HepG2 (cell line): ENCODE measurements at regions not wholly inside any gene's neighbourhood (a gene's known extent, or its start where the extent isn't known, plus 50 kb on each side); places are given as distances from the start of the nearest gene placed in this dataset.

Experiments
- ATAC-seq: fragments of 200-7000 bp; cut with Tn5 transposase; 3 replicates; pipeline ENCODE4 v1.9.1; 2020; ENCODE audit warnings: mild to moderate bottlenecking, moderate library complexity
- BruUV-seq: library from RNA; stranded (reverse); fragments of 400-500 nt; replicated peaks from 2 replicates; lab custom pipeline; 2021; lab: Mats Ljungman, UMichigan
- CTCF ChIA-PET: fragments of 300-600 bp; formaldehyde crosslinking; extraction: SDS; loops from one replicate; lab custom pipeline; 2021; ENCODE audit warnings: low total read pairs, inconsistent platforms, low intra/inter-chr PET ratio; lab: Yijun Ruan, JAX
- POLR2A ChIA-PET: fragments of 350-600 bp; sonication (Branson Sonifier 250); formaldehyde crosslinking; loops from one replicate; lab custom pipeline; 2020; ENCODE audit warnings: antibody characterized with exemption, inconsistent platforms; lab: Yijun Ruan, JAX
- DNase-seq: peaks from one replicate; pipeline ENCODE4 v3.0.0-alpha.2; 2015; ENCODE audit warnings: low spot score
- FAIRE-seq: peaks from 3 replicates; lab custom pipeline; 2011; peaks lifted over from hg19 to GRCh38; lab: Jason Lieb, UNC
- H2AFZ ChIP-seq: one replicate; pipeline ENCODE4 v1.6.1; 2011; ENCODE audit warnings: low read length, inconsistent platforms
- H3K27ac ChIP-seq: fragments of 300-600 bp; 3 replicates; pipeline ENCODE4 v1.8.0; 2011; ENCODE audit warnings: mixed run types, mild to moderate bottlenecking, mixed read lengths, low read length, inconsistent platforms; ENCODE audit not compliant: insufficient read depth; ENCODE audit errors: extremely low read length
- H3K27me3 ChIP-seq, 2 experiments: fragments of 200-600 bp in 1 of 2; 2 replicates in 1 of 2; 3 replicates in 1 of 2; pipeline versions ENCODE4 v1.6.0 to v1.8.0; 2011; ENCODE audit warnings: low read length in 2 of 2, mild to moderate bottlenecking in 2 of 2, moderate library complexity in 2 of 2, inconsistent platforms in 1 of 2; ENCODE audit not compliant: insufficient read depth in 2 of 2, control insufficient read depth in 1 of 2
- H3K36me3 ChIP-seq, 2 experiments: fragments of 200-600 bp in 1 of 2; replicated peaks in 1 of 2; 2 replicates in 1 of 2; 3 replicates in 1 of 2; pipeline versions ENCODE4 v1.5.1 to v1.8.0; 2011; ENCODE audit warnings: low read length in 2 of 2, inconsistent platforms in 1 of 2; ENCODE audit not compliant: insufficient read depth in 2 of 2, control insufficient read depth in 1 of 2
- H3K4me1 ChIP-seq: 2 replicates; pipeline ENCODE4 v1.5.1; 2012; ENCODE audit warnings: low read length, inconsistent platforms; ENCODE audit not compliant: insufficient read depth
- H3K4me2 ChIP-seq: 2 replicates; pipeline ENCODE4 v1.6.0; 2011; ENCODE audit warnings: low read depth, low read length, inconsistent platforms
- H3K4me3 ChIP-seq, 3 experiments: fragments of 200-600 bp in 1 of 3; sonication (generic), shearing (Covaris generic) in 1 of 3; replicated peaks in 1 of 3; 2 replicates each; pipeline ENCODE4 v1.5.1; 2011 to 2016; ENCODE audit warnings: low read length in 3 of 3, inconsistent platforms in 2 of 3, low read depth in 2 of 3, mild to moderate bottlenecking in 2 of 3, control low read depth in 1 of 3, mixed read lengths in 1 of 3; ENCODE audit not compliant: insufficient read depth in 1 of 3
- H3K79me2 ChIP-seq: one replicate; pipeline ENCODE4 v1.6.1; 2011; ENCODE audit warnings: low read length, inconsistent platforms; ENCODE audit not compliant: insufficient read depth
- H3K9ac ChIP-seq: 2 replicates; pipeline ENCODE4 v1.6.0; 2011; ENCODE audit warnings: mild to moderate bottlenecking, low read depth, low read length, inconsistent platforms; ENCODE audit not compliant: insufficient read depth
- H3K9me3 ChIP-seq: 2 replicates; pipeline ENCODE4 v1.5.1; 2012; ENCODE audit warnings: mild to moderate bottlenecking, low read length
- H4K20me1 ChIP-seq: 2 replicates; pipeline ENCODE4 v1.6.0; 2011; ENCODE audit warnings: inconsistent platforms, mild to moderate bottlenecking, low read length, moderate library complexity; ENCODE audit not compliant: insufficient read depth
- BHLHE40 ChIP-seq: IDR thresholded peaks from 2 replicates; pipeline ENCODE4 v1.6.1; 2011; ENCODE audit warnings: low read length, improper control_type of control experiment
- CBFB ChIP-seq: sonication (generic); formaldehyde crosslinking; IDR thresholded peaks from 2 replicates; pipeline ENCODE4 v1.4.0; 2020; ENCODE audit warnings: missing genetic modification reagents
- FOSL2 ChIP-seq: sonication (generic); formaldehyde crosslinking; IDR thresholded peaks from 2 replicates; pipeline ENCODE4 v1.4.0; 2020; ENCODE audit warnings: missing genetic modification reagents
- SRSF4 ChIP-seq: fragments of 200-400 bp; formaldehyde crosslinking; IDR thresholded peaks from one replicate; pipeline ENCODE4 v1.6.1; 2018; ENCODE audit warnings: mild to moderate bottlenecking, low read depth, low read length, moderate library complexity; ENCODE audit not compliant: poor library complexity, severe bottlenecking
- TBX3 ChIP-seq: fragments of 450-650 bp; IDR thresholded peaks from 2 replicates; pipeline ENCODE4 v1.6.1; 2017; ENCODE audit warnings: antibody characterized with exemption, mild to moderate bottlenecking, inconsistent platforms, borderline replicate concordance
- ZNF530 ChIP-seq: sonication (generic); formaldehyde crosslinking; IDR thresholded peaks from 2 replicates; pipeline ENCODE4 v1.5.0; 2020; ENCODE audit warnings: low read depth, mild to moderate bottlenecking, missing genetic modification reagents
- WGBS: methylation state at CpG from one replicate; pipeline ENCODE4 v1.1.6; 2017; ENCODE audit warnings: low lambda C conversion rate; 5-methylcytosine and 5-hydroxymethylcytosine counted together
- in situ Hi-C: cut with HindIII; loops from 2 replicates; pipeline ENCODE4 v1.10.0; 2017; ENCODE audit warnings: low pct_unique_long_range_greater_than_20kb; ENCODE audit not compliant: extremely low pct_ligation_motif_present
- intact Hi-C: fragments of 100-400 bp; cut with micrococcal nuclease; formaldehyde crosslinking; loops from one replicate; pipeline ENCODE4 v1.10.0; 2022; ENCODE audit not compliant: unreplicated experiment
- TF ChIP-seq, protein P1 (sequence below): IDR thresholded peaks from 2 replicates; pipeline ENCODE4 v1.4.0; 2020; ENCODE audit warnings: mild to moderate bottlenecking, missing genetic modification reagents
- TF ChIP-seq, protein P2 (sequence below): sonication (generic); formaldehyde crosslinking; IDR thresholded peaks from 2 replicates; pipeline ENCODE4 v1.9.0; 2022; ENCODE audit warnings: low read depth, missing genetic modification reagents

- Histone ChIP-seq H4K20me1 (no peaks in the 10 kb centered on the region), H2AFZ (no peak overlapping the region), H3K4me1 (0 out of 2 replicates have a peak, but pooled peaks cover 5% of the 10 kb centered on the region), H3K79me2 (no peaks in the 10 kb centered on the region), H3K9me3 (no peaks in the 10 kb centered on the region), H3K4me2 (no peak overlapping the region), H3K36me3 (peaks cover 0 to 1% of the 10 kb centered on the region in 2 experiments; a peak in 1 of 5 replicates), H3K4me3 (no peak overlapping the region), H3K27me3 (no peaks in the 10 kb centered on the region), H3K9ac (no peak overlapping the region), H3K27ac (no peak overlapping the region)
- intact Hi-C loops, result no loop called here
- 42% methylated on average over 3 of the region's 3 CpGs for WGBS
- TF ChIP-seq ZNF530 (no peak), BHLHE40 (peak; percentile 67; the same call in 1 of the 2 replicates), TBX3 (peak; percentile 27; the same call in 1 of the 2 replicates), SRSF4 (no peak), CBFB (CRISPR knock-in tag) (no peak), FOSL2 (peak; percentile 34; the same call in 1 of the 2 replicates)
- TF ChIP-seq, protein P1, sequence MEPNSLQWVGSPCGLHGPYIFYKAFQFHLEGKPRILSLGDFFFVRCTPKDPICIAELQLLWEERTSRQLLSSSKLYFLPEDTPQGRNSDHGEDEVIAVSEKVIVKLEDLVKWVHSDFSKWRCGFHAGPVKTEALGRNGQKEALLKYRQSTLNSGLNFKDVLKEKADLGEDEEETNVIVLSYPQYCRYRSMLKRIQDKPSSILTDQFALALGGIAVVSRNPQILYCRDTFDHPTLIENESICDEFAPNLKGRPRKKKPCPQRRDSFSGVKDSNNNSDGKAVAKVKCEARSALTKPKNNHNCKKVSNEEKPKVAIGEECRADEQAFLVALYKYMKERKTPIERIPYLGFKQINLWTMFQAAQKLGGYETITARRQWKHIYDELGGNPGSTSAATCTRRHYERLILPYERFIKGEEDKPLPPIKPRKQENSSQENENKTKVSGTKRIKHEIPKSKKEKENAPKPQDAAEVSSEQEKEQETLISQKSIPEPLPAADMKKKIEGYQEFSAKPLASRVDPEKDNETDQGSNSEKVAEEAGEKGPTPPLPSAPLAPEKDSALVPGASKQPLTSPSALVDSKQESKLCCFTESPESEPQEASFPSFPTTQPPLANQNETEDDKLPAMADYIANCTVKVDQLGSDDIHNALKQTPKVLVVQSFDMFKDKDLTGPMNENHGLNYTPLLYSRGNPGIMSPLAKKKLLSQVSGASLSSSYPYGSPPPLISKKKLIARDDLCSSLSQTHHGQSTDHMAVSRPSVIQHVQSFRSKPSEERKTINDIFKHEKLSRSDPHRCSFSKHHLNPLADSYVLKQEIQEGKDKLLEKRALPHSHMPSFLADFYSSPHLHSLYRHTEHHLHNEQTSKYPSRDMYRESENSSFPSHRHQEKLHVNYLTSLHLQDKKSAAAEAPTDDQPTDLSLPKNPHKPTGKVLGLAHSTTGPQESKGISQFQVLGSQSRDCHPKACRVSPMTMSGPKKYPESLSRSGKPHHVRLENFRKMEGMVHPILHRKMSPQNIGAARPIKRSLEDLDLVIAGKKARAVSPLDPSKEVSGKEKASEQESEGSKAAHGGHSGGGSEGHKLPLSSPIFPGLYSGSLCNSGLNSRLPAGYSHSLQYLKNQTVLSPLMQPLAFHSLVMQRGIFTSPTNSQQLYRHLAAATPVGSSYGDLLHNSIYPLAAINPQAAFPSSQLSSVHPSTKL (CRISPR knock-in tag), result 0 out of 2 replicates have a peak, but pooled peaks have one; percentile 23
- TF ChIP-seq, protein P2, sequence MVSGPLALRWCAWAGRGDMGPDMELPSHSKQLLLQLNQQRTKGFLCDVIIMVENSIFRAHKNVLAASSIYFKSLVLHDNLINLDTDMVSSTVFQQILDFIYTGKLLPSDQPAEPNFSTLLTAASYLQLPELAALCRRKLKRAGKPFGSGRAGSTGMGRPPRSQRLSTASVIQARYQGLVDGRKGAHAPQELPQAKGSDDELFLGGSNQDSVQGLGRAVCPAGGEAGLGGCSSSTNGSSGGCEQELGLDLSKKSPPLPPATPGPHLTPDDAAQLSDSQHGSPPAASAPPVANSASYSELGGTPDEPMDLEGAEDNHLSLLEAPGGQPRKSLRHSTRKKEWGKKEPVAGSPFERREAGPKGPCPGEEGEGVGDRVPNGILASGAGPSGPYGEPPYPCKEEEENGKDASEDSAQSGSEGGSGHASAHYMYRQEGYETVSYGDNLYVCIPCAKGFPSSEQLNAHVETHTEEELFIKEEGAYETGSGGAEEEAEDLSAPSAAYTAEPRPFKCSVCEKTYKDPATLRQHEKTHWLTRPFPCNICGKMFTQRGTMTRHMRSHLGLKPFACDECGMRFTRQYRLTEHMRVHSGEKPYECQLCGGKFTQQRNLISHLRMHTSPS (CRISPR knock-in tag), result 0 out of 2 replicates have a peak, but pooled peaks have one; percentile 27
- no peak for ATAC-seq
- ChIA-PET POLR2A (interaction anchor here (0.6 to 1.1 kb wide), 2 partner anchors 12 to 17 kb away, joined by 3 read pairs; no protein-coding TSS in a partner anchor), CTCF (no interaction called here)
- DNase-seq, result peak; percentile 16
- BruUV-seq, result no TSS peak
- in situ Hi-C loops, result no loop called here
- FAIRE-seq, result no peak
Measured at GRCh38 chr18:39406941-39407340, 1841.3 kb upstream of the CELF4 start.
